ENCODE measurements at regions not wholly inside any gene's neighbourhood (a gene's known extent, or its start where the extent isn't known, plus 50 kb on each side); places are given as distances from the start of the nearest gene placed in this dataset.
"Not testable (repeated sequence)": the region's sequence is repeated elsewhere in the genome, so short reads cannot be mapped to it uniquely, and the experiment has no call there.

DNA sequence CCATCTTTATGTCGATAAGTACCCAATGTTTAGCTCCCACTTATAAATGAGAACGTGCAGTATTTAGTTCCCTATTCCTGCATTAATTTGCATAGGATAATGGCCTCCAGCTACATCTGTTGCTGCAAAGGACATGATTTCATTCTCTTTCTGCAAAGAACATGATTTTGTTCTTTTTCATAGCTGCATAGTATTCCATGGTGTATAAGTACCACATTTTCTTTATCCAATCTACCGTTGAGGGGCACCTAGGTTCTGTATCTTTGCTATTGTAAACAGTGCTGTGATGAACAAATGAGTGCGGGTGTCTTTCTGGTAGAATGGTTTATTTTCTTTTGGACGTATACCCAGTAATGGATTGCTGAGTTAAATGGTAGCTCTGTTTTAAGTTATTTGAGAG, 63.0 kb downstream of the HLX start:
- no peak for DNase-seq

- not testable (repeated sequence) for DNase-seq
Observed at GRCh38 chr1:220942914-220943313, 63.7 kb downstream of the HLX start.

DNA sequence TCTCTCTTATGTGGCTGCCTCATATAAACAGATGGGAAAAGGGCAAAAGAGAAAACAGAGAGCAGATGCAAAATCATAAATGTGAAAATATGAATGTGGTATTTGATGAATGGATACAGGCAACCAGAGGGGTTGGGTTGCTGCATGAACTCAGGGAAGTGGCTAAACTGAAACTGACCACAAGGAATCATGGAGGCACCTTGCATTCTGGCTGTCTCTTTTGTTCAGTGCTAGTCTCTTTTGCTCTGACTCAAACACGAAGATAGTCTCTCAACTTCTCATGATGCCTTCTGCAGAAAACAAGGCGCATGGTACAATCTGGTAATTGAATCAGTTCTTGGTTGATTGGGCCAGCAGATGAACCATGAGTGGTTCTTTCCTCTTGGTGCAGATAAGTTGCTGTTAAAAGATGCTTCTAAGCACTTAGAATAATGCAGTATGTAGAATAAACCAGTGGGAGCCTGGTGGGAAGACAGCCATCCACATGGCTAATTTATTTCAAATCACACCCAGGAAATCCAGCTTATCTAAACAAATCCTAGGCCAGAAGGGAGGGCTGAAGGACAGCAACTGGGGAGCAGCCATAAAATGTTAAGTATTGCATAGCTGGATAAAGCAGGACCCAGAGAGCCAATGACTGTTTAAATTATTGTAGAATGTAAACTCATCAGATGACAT, 64.2 kb downstream of the HLX start:
- no peak for DNase-seq

DNA sequence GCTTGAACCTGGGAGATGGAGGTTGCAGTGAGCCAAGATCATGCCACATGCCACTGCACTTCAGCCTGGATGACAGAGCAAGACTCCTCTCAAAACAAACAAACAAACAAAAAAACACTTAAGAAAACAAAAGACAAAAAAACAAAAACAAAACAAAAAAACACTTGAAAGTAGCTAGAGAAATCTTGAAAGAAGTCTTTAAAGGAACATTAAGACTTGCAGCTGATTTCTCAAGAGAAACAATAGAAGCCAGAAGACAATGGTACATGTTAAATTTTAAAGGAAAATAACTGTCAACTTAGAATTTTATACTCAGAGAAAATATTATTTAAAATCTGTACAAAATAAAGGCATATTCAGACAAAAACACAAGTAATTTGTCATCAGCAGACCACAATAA, 71.3 kb downstream of the HLX start:
- no peak for DNase-seq

- no peak for DNase-seq
Observed at GRCh38 chr1:220952961-220953643, 73.9 kb downstream of the HLX start.

DNA sequence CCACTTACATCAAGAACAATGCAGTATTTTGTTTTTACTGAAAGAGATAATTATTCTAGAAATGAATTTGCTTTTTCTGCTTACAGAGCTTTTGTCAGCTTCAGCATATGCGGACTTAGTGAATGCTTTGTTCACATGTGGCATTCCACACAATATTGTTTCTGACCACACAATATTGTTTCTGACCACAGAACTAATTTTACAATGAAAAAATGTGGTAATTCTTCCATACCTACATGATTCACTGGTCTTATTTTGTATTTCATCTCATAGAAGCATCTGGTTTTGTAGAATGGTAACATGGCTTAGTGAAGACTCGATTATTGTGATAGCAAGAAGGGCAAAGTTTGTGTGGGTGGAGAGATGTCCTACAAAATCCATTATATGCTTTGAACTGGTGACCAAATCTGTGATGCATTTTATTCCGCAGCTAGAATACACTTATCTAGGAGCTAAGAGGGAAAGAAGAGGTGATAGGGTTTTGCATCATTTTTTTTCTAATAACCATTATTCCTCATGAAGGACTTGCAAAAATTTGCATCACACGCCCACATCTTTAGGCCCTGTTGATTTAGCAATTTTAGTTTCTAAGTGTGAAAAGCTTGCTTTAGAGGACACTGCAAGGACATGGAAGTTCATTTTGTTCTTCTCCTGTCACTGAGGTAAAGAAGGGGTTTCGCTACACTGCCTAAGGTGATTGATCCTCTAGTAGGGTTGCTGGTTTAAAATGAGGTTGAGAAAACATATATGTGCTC, 75.3 kb downstream of the HLX start:
- peak; percentile 32 to 37 (median 35) for DNase-seq

DNA sequence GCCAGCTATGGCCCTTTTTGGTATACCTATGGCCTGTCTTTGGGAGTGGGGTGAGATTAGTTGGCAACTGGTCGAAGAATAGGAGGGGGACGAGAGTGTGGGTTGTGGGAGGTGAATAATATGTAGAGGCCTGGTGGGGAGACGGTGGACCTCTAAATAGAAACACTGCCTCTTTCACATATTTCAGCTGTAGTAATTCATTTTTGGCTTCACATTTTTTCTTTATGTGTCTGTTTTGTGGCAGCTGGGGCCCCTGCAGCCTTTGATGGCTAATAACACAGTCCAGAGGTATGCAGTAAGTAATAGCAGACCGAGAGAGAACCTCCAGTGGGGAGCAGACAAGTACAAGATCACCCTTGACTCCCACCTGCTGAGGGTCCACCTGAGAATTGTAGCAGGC, 75.9 kb downstream of the HLX start:
- DNase-seq, result no peak

GRCh38 chr1:220956501-220957232, 77.4 kb downstream of the HLX start:
- peak in 2 of 3 donors; percentile 35 to 54 for DNase-seq

DNA sequence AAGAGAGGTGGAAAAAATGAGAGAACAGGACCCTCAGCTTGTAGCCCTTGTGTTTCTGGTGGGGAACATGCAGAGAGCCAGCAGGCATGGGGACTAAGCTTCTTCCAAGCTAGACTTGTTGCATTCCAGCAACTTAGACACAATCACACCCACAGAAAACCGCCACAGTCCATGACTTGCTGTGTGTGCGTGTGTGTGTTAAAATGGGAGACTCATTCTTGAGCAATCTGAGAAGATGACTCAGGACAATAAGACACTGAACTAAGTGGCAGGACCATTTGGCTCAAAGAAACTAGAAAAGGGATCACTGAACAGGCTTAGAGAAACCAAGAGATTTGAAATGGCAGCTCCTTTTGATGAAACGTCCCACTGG, 78.0 kb downstream of the HLX start:
- DNase-seq, result peak; percentile 88 to 97 (median 96)

DNA sequence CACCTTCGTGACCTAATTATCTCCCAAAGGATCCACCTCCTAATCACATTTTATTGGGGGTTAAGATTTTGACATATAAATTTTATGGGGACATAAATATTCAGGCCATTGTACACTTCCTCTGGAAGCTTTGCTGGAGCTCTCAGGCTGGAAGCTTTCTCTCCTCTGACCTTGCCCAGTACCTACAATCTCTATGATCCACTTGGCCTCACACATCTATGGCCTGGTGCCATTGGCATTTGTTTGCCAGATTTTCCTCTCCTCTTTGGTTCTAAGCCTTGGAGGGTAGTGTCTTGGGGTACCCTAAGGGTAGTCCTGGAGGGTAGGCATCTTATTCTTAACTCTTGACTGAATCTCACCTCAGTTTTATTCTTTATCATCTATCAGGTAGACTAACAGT, 79.0 kb downstream of the HLX start:
- DNase-seq, result no peak

GRCh38 chr1:220962031-220962751, 82.9 kb downstream of the HLX start:
- peak; percentile 80 to 97 (median 94) for DNase-seq

- no peak for DNase-seq
Observed at GRCh38 chr1:220966041-220966440, 86.8 kb downstream of the HLX start.

DNA sequence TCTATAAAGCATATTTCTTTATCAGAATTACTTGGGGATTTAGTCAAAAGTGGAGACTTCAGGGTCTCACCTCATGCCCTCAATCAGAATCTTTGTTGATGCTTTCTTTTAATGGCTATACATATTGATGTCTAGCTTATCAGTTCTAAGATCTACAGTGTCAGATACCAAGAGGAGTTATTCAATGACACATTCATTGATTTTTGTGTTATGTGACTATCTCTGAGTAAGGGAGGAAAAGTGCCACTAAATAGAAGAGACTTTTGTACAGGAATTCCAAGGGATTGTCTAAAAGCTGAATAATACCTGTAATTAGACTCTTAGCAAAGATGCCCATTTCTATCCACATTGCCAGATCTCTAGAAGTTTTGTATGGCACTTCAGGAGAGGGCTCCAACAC, 87.2 kb downstream of the HLX start:
- DNase-seq, result no peak

DNA sequence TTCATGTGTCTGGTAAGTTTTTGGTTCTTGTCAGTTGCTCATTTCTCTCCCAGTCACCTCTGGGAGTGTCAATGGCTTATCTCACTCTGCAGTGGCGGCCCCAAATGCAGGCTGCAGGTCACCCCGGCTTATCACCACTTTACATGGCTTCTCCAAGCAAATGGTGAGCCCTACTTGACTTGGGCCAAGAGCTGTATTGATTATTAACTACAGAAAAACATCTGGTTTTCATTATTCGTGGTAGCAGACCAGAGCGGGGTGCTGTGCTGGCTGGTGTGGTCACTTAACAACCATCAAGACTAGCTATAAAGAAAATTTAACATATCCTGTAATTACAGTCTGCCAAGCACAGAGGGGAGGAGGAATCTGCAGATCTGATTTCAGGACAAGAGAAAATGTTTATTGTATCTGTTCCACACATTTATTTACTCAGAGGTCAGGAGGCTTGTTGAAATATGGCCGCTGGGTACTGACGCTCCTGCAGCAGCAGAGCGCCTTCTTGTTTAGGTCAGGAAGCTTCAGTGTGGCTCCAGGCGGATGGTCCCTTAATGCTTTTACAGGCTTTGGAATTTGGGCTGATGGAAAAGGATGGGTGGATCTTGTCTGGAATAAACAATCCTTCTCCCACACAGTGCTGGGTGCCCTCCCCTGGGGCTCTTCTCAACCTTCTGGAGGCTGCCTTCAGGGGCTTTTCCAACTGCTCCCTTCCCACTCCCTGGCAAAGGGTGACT, 87.8 kb downstream of the HLX start:
- peak in 2 of 3 donors; percentile 34 to 50 for DNase-seq

- DNase-seq, result peak in 1 of 3 donors; percentile 20
Observed at GRCh38 chr1:220967911-220968310, 88.7 kb downstream of the HLX start.

DNA sequence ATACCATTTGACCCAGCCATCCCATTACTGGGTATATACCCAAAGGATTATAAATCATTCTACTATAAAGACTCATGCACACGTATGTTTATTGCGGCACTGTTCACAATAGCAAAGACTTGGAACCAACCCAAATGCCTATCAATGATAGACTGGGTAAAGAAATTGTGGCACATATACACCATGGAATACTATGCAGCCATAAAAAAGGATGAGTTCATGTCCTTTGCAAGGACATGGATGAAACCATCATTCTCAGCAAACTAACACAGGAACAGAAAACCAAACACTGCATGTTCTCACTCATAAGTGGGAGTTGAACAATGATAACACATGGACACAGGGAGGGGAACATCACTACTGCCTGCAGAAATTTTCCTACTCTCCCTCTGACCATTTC, 90.0 kb downstream of the HLX start:
- DNase-seq, result not testable (repeated sequence)

GRCh38 chr1:220970311-220970710, 91.1 kb downstream of the HLX start:
- no peak for DNase-seq

DNA sequence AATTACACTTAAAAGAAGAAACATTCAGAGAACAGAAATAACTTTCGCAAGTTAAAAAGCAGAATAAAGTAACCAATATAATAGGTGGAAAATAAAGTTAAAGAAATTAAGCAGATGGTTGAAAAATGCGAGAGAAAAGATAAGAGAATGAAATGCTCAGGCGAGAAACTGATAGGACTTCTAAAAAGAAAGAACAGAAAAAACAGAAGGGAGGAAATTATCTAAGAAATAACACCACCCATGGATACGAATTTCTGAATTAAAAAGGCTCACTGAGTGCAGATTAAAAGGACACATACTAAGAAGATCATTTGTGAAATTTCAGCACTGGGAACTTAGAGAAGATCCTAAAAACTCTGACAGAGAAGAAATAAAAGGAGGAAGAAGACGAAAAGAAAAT, 92.0 kb downstream of the HLX start:
- no peak for DNase-seq

- no peak for DNase-seq
Observed at GRCh38 chr1:220974431-220974830, 95.2 kb downstream of the HLX start.

GRCh38 chr1:220976390-220976789, 97.1 kb downstream of the HLX start:
- DNase-seq, result no peak

- peak; percentile 47 to 76 (median 72) for DNase-seq
Observed at GRCh38 chr1:220979371-220979770, 100.1 kb downstream of the HLX start.

DNA sequence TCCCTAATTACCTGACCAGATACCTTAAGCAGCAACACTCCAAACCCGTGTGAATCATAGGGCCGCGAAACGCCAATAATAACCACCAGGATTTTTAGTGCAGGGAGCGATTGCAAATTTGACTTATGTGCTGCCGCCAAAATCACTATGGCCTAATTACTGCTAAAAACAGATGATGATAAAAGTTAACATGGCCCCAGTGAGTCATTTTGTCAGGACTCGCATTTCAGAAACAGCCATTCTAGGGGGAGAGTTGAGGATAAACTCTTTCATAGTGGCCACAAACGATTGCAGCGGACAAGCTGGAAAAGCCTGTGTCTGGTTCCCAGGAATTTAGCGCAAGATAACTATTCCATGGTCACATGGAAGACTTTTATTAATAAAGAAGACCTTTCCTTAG, 103.4 kb downstream of the HLX start:
- no peak for DNase-seq

Measured in suppressor macrophage treated with lipopolysaccharide for 1 hour (primary cell).